ENCODE measurements at regions not wholly inside any gene's neighbourhood (a gene's known extent, or its start where the extent isn't known, plus 50 kb on each side); places are given as distances from the start of the nearest gene placed in this dataset.

- Histone ChIP-seq H3K27ac (ENCODE audit: low read length) (no peak overlapping the region), H3K4me1 (ENCODE audit: control insufficient read depth in 1 of 2, insufficient read depth in 2 of 2, low read length in 2 of 2) (no peaks in the 10 kb centered on the region), H3K9me3 (ENCODE audit: control insufficient read depth in 1 of 2, low read length in 2 of 2) (no peaks in the 10 kb centered on the region), H3K36me3 (ENCODE audit: control insufficient read depth in 1 of 2, insufficient read depth in 2 of 2, low read length in 2 of 2) (no peaks in the 10 kb centered on the region), H3K4me3 (ENCODE audit: low read depth in 1 of 2, low read length in 2 of 2) (no peak overlapping the region), H3K27me3 (ENCODE audit: low read depth, low read length) (no peaks in the 10 kb centered on the region)
Measured at GRCh38 chr4:147173322-147173721, 227.7 kb upstream of the TTC29 start.

DNA sequence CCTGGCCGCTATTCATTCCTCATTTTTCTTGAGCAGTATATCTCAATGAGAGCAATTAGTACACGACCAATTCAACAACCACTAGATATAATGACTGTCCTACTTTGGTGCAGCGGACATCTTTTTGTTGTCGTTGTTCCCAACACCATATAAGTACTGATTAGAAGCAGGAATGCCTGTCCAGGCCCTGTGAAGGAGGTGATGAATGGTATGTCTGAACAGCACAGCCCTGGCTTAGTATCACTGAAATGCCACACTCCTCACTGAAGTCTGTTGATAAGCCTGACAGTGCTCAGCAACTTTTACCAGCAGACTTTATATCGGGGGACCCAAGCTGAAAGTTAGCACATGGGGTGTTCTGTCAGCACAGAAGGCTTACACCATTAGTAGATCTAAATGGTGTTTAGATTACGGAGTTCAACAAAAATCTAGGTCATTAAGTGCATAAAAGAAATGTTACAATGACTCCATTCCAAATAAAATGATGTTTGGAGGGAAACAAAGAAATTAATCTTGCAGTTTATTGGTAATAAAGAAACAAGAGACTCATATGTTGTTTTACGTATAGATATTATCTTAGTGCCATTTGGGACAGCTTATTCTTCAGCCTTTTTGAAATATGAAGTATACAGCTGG lies 228.3 kb upstream of the TTC29 start:
- no peaks in the 10 kb centered on the region for H3K9me3 ChIP-seq (ENCODE audit: control insufficient read depth in 1 of 2, low read length in 2 of 2)
- H3K27me3 ChIP-seq (ENCODE audit: low read depth, low read length) = no peaks in the 10 kb centered on the region
- no peak overlapping the region for H3K27ac ChIP-seq (ENCODE audit: low read length)
- H3K36me3 ChIP-seq (ENCODE audit: control insufficient read depth in 1 of 2, insufficient read depth in 2 of 2, low read length in 2 of 2) = no peaks in the 10 kb centered on the region
- H3K4me1 ChIP-seq (ENCODE audit: control insufficient read depth in 1 of 2, insufficient read depth in 2 of 2, low read length in 2 of 2) = no peaks in the 10 kb centered on the region
- H3K4me3 ChIP-seq (ENCODE audit: low read depth in 1 of 2, low read length in 2 of 2) = no peak overlapping the region

DNA sequence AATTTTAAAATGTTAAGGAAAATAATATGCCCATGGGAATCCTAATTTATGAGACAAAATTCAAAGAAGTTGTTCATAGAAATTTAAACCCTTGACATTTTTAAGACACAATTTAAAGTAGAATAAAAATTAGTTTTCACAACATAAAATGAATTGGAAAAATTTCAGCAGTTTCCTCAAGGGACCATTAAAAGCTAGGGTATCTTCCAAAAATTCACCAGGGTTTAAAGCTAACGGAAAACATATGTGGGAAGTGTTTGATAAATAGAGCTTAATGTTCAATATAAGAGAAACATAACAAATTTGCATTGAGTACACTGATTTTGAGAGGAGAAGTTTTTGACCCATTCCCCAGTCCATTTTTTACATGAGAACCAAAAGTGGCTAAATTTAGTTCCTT lies 228.9 kb upstream of the TTC29 start:
- no peak overlapping the region for H3K27ac ChIP-seq (ENCODE audit: low read length)
- no peaks in the 10 kb centered on the region for H3K4me1 ChIP-seq (ENCODE audit: control insufficient read depth in 1 of 2, insufficient read depth in 2 of 2, low read length in 2 of 2)
- no peaks in the 10 kb centered on the region for H3K9me3 ChIP-seq (ENCODE audit: control insufficient read depth in 1 of 2, low read length in 2 of 2)
- H3K36me3 ChIP-seq (ENCODE audit: control insufficient read depth in 1 of 2, insufficient read depth in 2 of 2, low read length in 2 of 2) = no peaks in the 10 kb centered on the region
- H3K4me3 ChIP-seq (ENCODE audit: low read depth in 1 of 2, low read length in 2 of 2) = no peak overlapping the region
- no peaks in the 10 kb centered on the region for H3K27me3 ChIP-seq (ENCODE audit: low read depth, low read length)

GRCh38 chr4:147175460-147176025 lies 229.9 kb upstream of the TTC29 start:
- no peak overlapping the region for H3K4me3 ChIP-seq (ENCODE audit: low read depth in 1 of 2, low read length in 2 of 2)
- H3K27me3 ChIP-seq (ENCODE audit: low read depth, low read length) = no peaks in the 10 kb centered on the region
- no peak overlapping the region for H3K27ac ChIP-seq (ENCODE audit: low read length)
- no peaks in the 10 kb centered on the region for H3K9me3 ChIP-seq (ENCODE audit: control insufficient read depth in 1 of 2, low read length in 2 of 2)
- H3K36me3 ChIP-seq (ENCODE audit: control insufficient read depth in 1 of 2, insufficient read depth in 2 of 2, low read length in 2 of 2) = no peaks in the 10 kb centered on the region
- H3K4me1 ChIP-seq (ENCODE audit: control insufficient read depth in 1 of 2, insufficient read depth in 2 of 2, low read length in 2 of 2) = no peaks in the 10 kb centered on the region

GRCh38 chr4:147182041-147182440 lies 236.4 kb upstream of the TTC29 start:
- Histone ChIP-seq H3K9me3 (ENCODE audit: control insufficient read depth in 1 of 2, low read length in 2 of 2) (no peaks in the 10 kb centered on the region), H3K36me3 (ENCODE audit: control insufficient read depth in 1 of 2, insufficient read depth in 2 of 2, low read length in 2 of 2) (no peaks in the 10 kb centered on the region), H3K27me3 (ENCODE audit: low read depth, low read length) (no peaks in the 10 kb centered on the region), H3K4me1 (ENCODE audit: control insufficient read depth in 1 of 2, insufficient read depth in 2 of 2, low read length in 2 of 2) (no peaks in the 10 kb centered on the region), H3K27ac (ENCODE audit: low read length) (no peak overlapping the region), H3K4me3 (ENCODE audit: low read depth in 1 of 2, low read length in 2 of 2) (no peak overlapping the region)

- Histone ChIP-seq H3K4me3 (ENCODE audit: low read depth in 1 of 2, low read length in 2 of 2) (no peak overlapping the region), H3K27me3 (ENCODE audit: low read depth, low read length) (no peaks in the 10 kb centered on the region), H3K27ac (ENCODE audit: low read length) (no peak overlapping the region), H3K36me3 (ENCODE audit: control insufficient read depth in 1 of 2, insufficient read depth in 2 of 2, low read length in 2 of 2) (no peaks in the 10 kb centered on the region), H3K4me1 (ENCODE audit: control insufficient read depth in 1 of 2, insufficient read depth in 2 of 2, low read length in 2 of 2) (no peaks in the 10 kb centered on the region), H3K9me3 (ENCODE audit: control insufficient read depth in 1 of 2, low read length in 2 of 2) (no peaks in the 10 kb centered on the region)
Measured at GRCh38 chr4:147192679-147193078, 247.0 kb upstream of the TTC29 start.

- no peaks in the 10 kb centered on the region for H3K9me3 ChIP-seq (ENCODE audit: control insufficient read depth in 1 of 2, low read length in 2 of 2)
- H3K4me3 ChIP-seq (ENCODE audit: low read depth in 1 of 2, low read length in 2 of 2) = no peak overlapping the region
- H3K27ac ChIP-seq (ENCODE audit: low read length) = no peak overlapping the region
- H3K4me1 ChIP-seq (ENCODE audit: control insufficient read depth in 1 of 2, insufficient read depth in 2 of 2, low read length in 2 of 2) = no peaks in the 10 kb centered on the region
- no peaks in the 10 kb centered on the region for H3K27me3 ChIP-seq (ENCODE audit: low read depth, low read length)
- H3K36me3 ChIP-seq (ENCODE audit: control insufficient read depth in 1 of 2, insufficient read depth in 2 of 2, low read length in 2 of 2) = no peaks in the 10 kb centered on the region
Measured at GRCh38 chr4:147194114-147194513, 248.4 kb upstream of the TTC29 start.

GRCh38 chr4:147194604-147195003 lies 248.9 kb upstream of the TTC29 start:
- H3K27ac ChIP-seq (ENCODE audit: low read length) = no peak overlapping the region
- no peaks in the 10 kb centered on the region for H3K27me3 ChIP-seq (ENCODE audit: low read depth, low read length)
- no peak overlapping the region for H3K4me3 ChIP-seq (ENCODE audit: low read depth in 1 of 2, low read length in 2 of 2)
- H3K36me3 ChIP-seq (ENCODE audit: control insufficient read depth in 1 of 2, insufficient read depth in 2 of 2, low read length in 2 of 2) = no peaks in the 10 kb centered on the region
- no peaks in the 10 kb centered on the region for H3K4me1 ChIP-seq (ENCODE audit: control insufficient read depth in 1 of 2, insufficient read depth in 2 of 2, low read length in 2 of 2)
- no peaks in the 10 kb centered on the region for H3K9me3 ChIP-seq (ENCODE audit: control insufficient read depth in 1 of 2, low read length in 2 of 2)

- no peaks in the 10 kb centered on the region for H3K36me3 ChIP-seq (ENCODE audit: control insufficient read depth in 1 of 2, insufficient read depth in 2 of 2, low read length in 2 of 2)
- H3K27ac ChIP-seq (ENCODE audit: low read length) = no peak overlapping the region
- H3K27me3 ChIP-seq (ENCODE audit: low read depth, low read length) = no peaks in the 10 kb centered on the region
- H3K4me1 ChIP-seq (ENCODE audit: control insufficient read depth in 1 of 2, insufficient read depth in 2 of 2, low read length in 2 of 2) = no peaks in the 10 kb centered on the region
- no peaks in the 10 kb centered on the region for H3K9me3 ChIP-seq (ENCODE audit: control insufficient read depth in 1 of 2, low read length in 2 of 2)
- no peak overlapping the region for H3K4me3 ChIP-seq (ENCODE audit: low read depth in 1 of 2, low read length in 2 of 2)
Measured at GRCh38 chr4:147195386-147195785, 249.7 kb upstream of the TTC29 start.

- H3K4me1 ChIP-seq (ENCODE audit: control insufficient read depth in 1 of 2, insufficient read depth in 2 of 2, low read length in 2 of 2) = no peaks in the 10 kb centered on the region
- H3K27me3 ChIP-seq (ENCODE audit: low read depth, low read length) = no peaks in the 10 kb centered on the region
- no peak overlapping the region for H3K27ac ChIP-seq (ENCODE audit: low read length)
- H3K36me3 ChIP-seq (ENCODE audit: control insufficient read depth in 1 of 2, insufficient read depth in 2 of 2, low read length in 2 of 2) = no peaks in the 10 kb centered on the region
- no peaks in the 10 kb centered on the region for H3K9me3 ChIP-seq (ENCODE audit: control insufficient read depth in 1 of 2, low read length in 2 of 2)
- no peak overlapping the region for H3K4me3 ChIP-seq (ENCODE audit: low read depth in 1 of 2, low read length in 2 of 2)
Measured at GRCh38 chr4:147198411-147199051, 252.9 kb upstream of the TTC29 start.

- Histone ChIP-seq H3K36me3 (ENCODE audit: control insufficient read depth in 1 of 2, insufficient read depth in 2 of 2, low read length in 2 of 2) (no peaks in the 10 kb centered on the region), H3K27me3 (ENCODE audit: low read depth, low read length) (no peaks in the 10 kb centered on the region), H3K4me3 (ENCODE audit: low read depth in 1 of 2, low read length in 2 of 2) (no peak overlapping the region), H3K9me3 (ENCODE audit: control insufficient read depth in 1 of 2, low read length in 2 of 2) (no peaks in the 10 kb centered on the region), H3K4me1 (ENCODE audit: control insufficient read depth in 1 of 2, insufficient read depth in 2 of 2, low read length in 2 of 2) (no peaks in the 10 kb centered on the region), H3K27ac (ENCODE audit: low read length) (no peak overlapping the region)
Measured at GRCh38 chr4:147201016-147201415, 255.4 kb upstream of the TTC29 start.

DNA sequence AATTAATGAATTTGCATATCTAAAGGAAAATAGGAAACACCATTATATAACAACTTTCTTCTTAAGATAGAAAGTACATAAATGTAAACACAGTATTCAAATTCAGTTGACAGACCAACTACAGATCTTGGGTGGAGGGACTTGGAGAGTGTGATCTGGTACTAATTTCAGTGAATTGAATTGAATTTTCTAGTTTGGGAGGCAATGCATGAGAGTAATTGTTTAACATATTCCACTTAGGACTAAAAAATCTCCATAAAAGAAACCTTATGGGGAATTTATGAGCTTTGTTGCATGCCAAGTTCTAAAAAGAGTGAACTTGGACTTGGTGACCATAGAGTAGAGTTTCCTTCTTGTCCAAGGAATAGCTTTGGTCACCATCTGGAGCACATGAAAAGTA lies 261.1 kb upstream of the TTC29 start:
- no peak overlapping the region for H3K27ac ChIP-seq (ENCODE audit: low read length)
- no peaks in the 10 kb centered on the region for H3K36me3 ChIP-seq (ENCODE audit: control insufficient read depth in 1 of 2, insufficient read depth in 2 of 2, low read length in 2 of 2)
- no peaks in the 10 kb centered on the region for H3K27me3 ChIP-seq (ENCODE audit: low read depth, low read length)
- H3K4me3 ChIP-seq (ENCODE audit: low read depth in 1 of 2, low read length in 2 of 2) = no peak overlapping the region
- H3K9me3 ChIP-seq (ENCODE audit: control insufficient read depth in 1 of 2, low read length in 2 of 2) = no peaks in the 10 kb centered on the region
- no peaks in the 10 kb centered on the region for H3K4me1 ChIP-seq (ENCODE audit: control insufficient read depth in 1 of 2, insufficient read depth in 2 of 2, low read length in 2 of 2)
